ENCODE measurements at regions not wholly inside any gene's neighbourhood (a gene's known extent, or its start where the extent isn't known, plus 50 kb on each side); places are given as distances from the start of the nearest gene placed in this dataset.

DNA sequence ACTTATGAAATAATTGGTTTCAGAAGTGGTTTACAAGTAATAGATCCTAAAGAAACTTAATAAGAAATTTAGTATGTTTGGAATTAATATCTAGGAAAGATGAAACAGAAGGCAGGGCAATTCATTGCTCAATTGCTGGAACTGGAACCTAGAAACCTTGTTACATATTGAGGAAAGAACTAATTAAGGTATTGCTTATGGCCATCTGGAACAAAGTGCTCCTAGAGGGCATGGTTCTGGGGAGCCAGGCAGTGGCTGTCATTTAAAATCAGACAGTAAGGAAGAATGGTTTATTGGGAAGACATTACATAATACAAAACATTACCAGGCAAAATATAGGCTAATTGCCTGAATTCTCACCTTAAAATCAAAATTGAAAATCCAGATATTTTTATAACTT lies 224.1 kb downstream of the SLITRK6 start:
- TF ChIP-seq SIN3A (IDR thresholded peaks at IDR 0.05; ENCODE audit: borderline replicate concordance, insufficient read depth, low read length): no peak
- no peak for TF ChIP-seq TAF1 (IDR thresholded peaks at IDR 0.05; ENCODE audit: borderline replicate concordance, insufficient read depth, low read length)
- TF ChIP-seq POLR2AphosphoS5 (IDR thresholded peaks at IDR 0.05; ENCODE audit: low read depth, low read length): no peak
- TF ChIP-seq, protein P1, sequence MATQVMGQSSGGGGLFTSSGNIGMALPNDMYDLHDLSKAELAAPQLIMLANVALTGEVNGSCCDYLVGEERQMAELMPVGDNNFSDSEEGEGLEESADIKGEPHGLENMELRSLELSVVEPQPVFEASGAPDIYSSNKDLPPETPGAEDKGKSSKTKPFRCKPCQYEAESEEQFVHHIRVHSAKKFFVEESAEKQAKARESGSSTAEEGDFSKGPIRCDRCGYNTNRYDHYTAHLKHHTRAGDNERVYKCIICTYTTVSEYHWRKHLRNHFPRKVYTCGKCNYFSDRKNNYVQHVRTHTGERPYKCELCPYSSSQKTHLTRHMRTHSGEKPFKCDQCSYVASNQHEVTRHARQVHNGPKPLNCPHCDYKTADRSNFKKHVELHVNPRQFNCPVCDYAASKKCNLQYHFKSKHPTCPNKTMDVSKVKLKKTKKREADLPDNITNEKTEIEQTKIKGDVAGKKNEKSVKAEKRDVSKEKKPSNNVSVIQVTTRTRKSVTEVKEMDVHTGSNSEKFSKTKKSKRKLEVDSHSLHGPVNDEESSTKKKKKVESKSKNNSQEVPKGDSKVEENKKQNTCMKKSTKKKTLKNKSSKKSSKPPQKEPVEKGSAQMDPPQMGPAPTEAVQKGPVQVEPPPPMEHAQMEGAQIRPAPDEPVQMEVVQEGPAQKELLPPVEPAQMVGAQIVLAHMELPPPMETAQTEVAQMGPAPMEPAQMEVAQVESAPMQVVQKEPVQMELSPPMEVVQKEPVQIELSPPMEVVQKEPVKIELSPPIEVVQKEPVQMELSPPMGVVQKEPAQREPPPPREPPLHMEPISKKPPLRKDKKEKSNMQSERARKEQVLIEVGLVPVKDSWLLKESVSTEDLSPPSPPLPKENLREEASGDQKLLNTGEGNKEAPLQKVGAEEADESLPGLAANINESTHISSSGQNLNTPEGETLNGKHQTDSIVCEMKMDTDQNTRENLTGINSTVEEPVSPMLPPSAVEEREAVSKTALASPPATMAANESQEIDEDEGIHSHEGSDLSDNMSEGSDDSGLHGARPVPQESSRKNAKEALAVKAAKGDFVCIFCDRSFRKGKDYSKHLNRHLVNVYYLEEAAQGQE (IDR thresholded peaks at IDR 0.05; ENCODE audit: insufficient read depth in 1 of 2, low read depth in 2 of 2, low read length in 2 of 2): no peak

- no peak for TF ChIP-seq SIN3A (IDR thresholded peaks at IDR 0.05; ENCODE audit: borderline replicate concordance, insufficient read depth, low read length)
- TF ChIP-seq TAF1 (IDR thresholded peaks at IDR 0.05; ENCODE audit: borderline replicate concordance, insufficient read depth, low read length): no peak
- TF ChIP-seq FOXP2 (optimal IDR thresholded peaks at IDR 0.05; ENCODE audit: borderline replicate concordance, extremely low read depth, extremely low read length, insufficient read depth): no peak
- TF ChIP-seq, protein P1 (IDR thresholded peaks at IDR 0.05; ENCODE audit: insufficient read depth in 1 of 2, low read depth in 2 of 2, low read length in 2 of 2): no peak
- no peak for TF ChIP-seq POLR2AphosphoS5 (IDR thresholded peaks at IDR 0.05; ENCODE audit: low read depth, low read length)
Measured at GRCh38 chr13:85567909-85568308, 231.3 kb downstream of the SLITRK6 start.

- TF ChIP-seq TAF1 (IDR thresholded peaks at IDR 0.05; ENCODE audit: borderline replicate concordance, insufficient read depth, low read length) (no peak), POLR2AphosphoS5 (IDR thresholded peaks at IDR 0.05; ENCODE audit: low read depth, low read length) (no peak), SIN3A (IDR thresholded peaks at IDR 0.05; ENCODE audit: borderline replicate concordance, insufficient read depth, low read length) (no peak), FOXP2 (optimal IDR thresholded peaks at IDR 0.05; ENCODE audit: borderline replicate concordance, extremely low read depth, extremely low read length, insufficient read depth) (no peak)
- TF ChIP-seq, protein P1 (IDR thresholded peaks at IDR 0.05; ENCODE audit: insufficient read depth in 1 of 2, low read depth in 2 of 2, low read length in 2 of 2): no peak
Measured at GRCh38 chr13:85565652-85566051, 233.6 kb downstream of the SLITRK6 start.

GRCh38 chr13:85564598-85564997 lies 234.6 kb downstream of the SLITRK6 start:
- TF ChIP-seq SIN3A (IDR thresholded peaks at IDR 0.05; ENCODE audit: borderline replicate concordance, insufficient read depth, low read length) (no peak), FOXP2 (optimal IDR thresholded peaks at IDR 0.05; ENCODE audit: borderline replicate concordance, extremely low read depth, extremely low read length, insufficient read depth) (no peak), TAF1 (IDR thresholded peaks at IDR 0.05; ENCODE audit: borderline replicate concordance, insufficient read depth, low read length) (no peak), POLR2AphosphoS5 (IDR thresholded peaks at IDR 0.05; ENCODE audit: low read depth, low read length) (no peak)
- TF ChIP-seq, protein P1 (IDR thresholded peaks at IDR 0.05; ENCODE audit: insufficient read depth in 1 of 2, low read depth in 2 of 2, low read length in 2 of 2): no peak

DNA sequence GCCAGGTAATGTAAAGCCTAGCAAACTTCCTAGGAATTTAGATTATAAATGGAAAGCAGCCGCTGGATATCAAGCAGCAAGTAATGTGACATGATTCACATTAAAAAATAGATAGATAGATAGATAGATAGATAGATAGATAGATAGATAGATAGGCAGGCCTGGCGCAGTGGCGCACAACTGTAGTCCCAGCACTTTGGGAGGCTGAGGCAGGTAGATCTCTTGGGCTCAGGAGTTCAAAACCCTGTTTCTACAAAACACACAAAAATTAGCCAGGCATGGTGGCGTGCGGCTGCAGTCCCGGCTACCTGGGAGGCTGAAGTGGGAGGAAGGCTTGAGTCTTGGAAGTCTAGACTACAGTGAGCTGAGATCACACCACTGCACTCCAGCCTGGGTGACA lies 236.9 kb downstream of the SLITRK6 start:
- no peak for TF ChIP-seq TAF1 (IDR thresholded peaks at IDR 0.05; ENCODE audit: borderline replicate concordance, insufficient read depth, low read length)
- no peak for TF ChIP-seq FOXP2 (optimal IDR thresholded peaks at IDR 0.05; ENCODE audit: borderline replicate concordance, extremely low read depth, extremely low read length, insufficient read depth)
- TF ChIP-seq, protein P1 (IDR thresholded peaks at IDR 0.05; ENCODE audit: insufficient read depth in 1 of 2, low read depth in 2 of 2, low read length in 2 of 2): no peak
- no peak for TF ChIP-seq SIN3A (IDR thresholded peaks at IDR 0.05; ENCODE audit: borderline replicate concordance, insufficient read depth, low read length)
